HUES6 (cell line): ENCODE measurements at regions not wholly inside any gene's neighbourhood (a gene's known extent, or its start where the extent isn't known, plus 50 kb on each side); places are given as distances from the start of the nearest gene placed in this dataset.
"Not testable (repeated sequence)": the region's sequence is repeated elsewhere in the genome, so short reads cannot be mapped to it uniquely, and the experiment has no call there.

Experiments used
- H3K27ac ChIP-seq: 2 replicates; pipeline ENCODE4 v1.7.0; 2013; ENCODE audit warnings: low read depth, mild to moderate bottlenecking, low read length, inconsistent platforms
- H3K27me3 ChIP-seq: 2 replicates; pipeline ENCODE4 v1.6.1; 2013; ENCODE audit warnings: low read length; ENCODE audit not compliant: control insufficient read depth, insufficient read depth
- H3K36me3 ChIP-seq: 2 replicates; pipeline ENCODE4 v1.6.1; 2013; ENCODE audit warnings: low read length; ENCODE audit not compliant: control insufficient read depth, insufficient read depth
- H3K4me1 ChIP-seq: 2 replicates; pipeline ENCODE4 v1.6.1; 2013; ENCODE audit warnings: low read length; ENCODE audit not compliant: control insufficient read depth, insufficient read depth
- H3K4me3 ChIP-seq: 2 replicates; pipeline ENCODE4 v1.5.1; 2013; ENCODE audit warnings: low read depth, low read length
- H3K9ac ChIP-seq: one replicate; pipeline ENCODE4 v1.6.1; 2013; ENCODE audit warnings: mild to moderate bottlenecking, low read length
- H3K9me3 ChIP-seq: 2 replicates; pipeline ENCODE4 v1.6.1; 2013; ENCODE audit warnings: low read depth, low read length; ENCODE audit not compliant: control insufficient read depth, insufficient read depth

GRCh38 chr9:767061-767561, 74.4 kb upstream of the DMRT1 start:
- H3K27me3 ChIP-seq, H3K4me1 ChIP-seq, H3K9ac ChIP-seq, H3K4me3 ChIP-seq, H3K36me3 ChIP-seq, H3K27ac ChIP-seq: not testable (repeated sequence)
- H3K9me3 ChIP-seq: peaks cover 11% of the 10 kb centered on the region

GRCh38 chr9:776086-776485, 65.4 kb upstream of the DMRT1 start:
- H3K27me3 ChIP-seq: no peaks in the 10 kb centered on the region
- H3K9ac ChIP-seq: no peak overlapping the region
- H3K4me3 ChIP-seq: no peak overlapping the region
- H3K27ac ChIP-seq: no peak overlapping the region
- no peaks in the 10 kb centered on the region for H3K36me3 ChIP-seq
- H3K4me1 ChIP-seq: no peaks in the 10 kb centered on the region
- peaks cover 8% of the 10 kb centered on the region; the same call in 1 of the 2 replicates for H3K9me3 ChIP-seq

- Histone ChIP-seq H3K27ac (no peak overlapping the region), H3K4me3 (no peak overlapping the region), H3K36me3 (no peaks in the 10 kb centered on the region), H3K27me3 (no peaks in the 10 kb centered on the region), H3K9me3 (peaks cover 8% of the 10 kb centered on the region; the same call in 1 of the 2 replicates), H3K4me1 (no peaks in the 10 kb centered on the region), H3K9ac (no peak overlapping the region)
Measured at GRCh38 chr9:777978-778377, 63.5 kb upstream of the DMRT1 start.

GRCh38 chr9:784202-784601, 57.3 kb upstream of the DMRT1 start:
- H3K4me3 ChIP-seq: no peak overlapping the region
- H3K36me3 ChIP-seq: no peaks in the 10 kb centered on the region
- H3K4me1 ChIP-seq: peaks cover 4% of the 10 kb centered on the region; the same call in 1 of the 2 replicates
- H3K27ac ChIP-seq: no peak overlapping the region
- H3K9ac ChIP-seq: no peak overlapping the region
- H3K9me3 ChIP-seq: no peaks in the 10 kb centered on the region
- no peaks in the 10 kb centered on the region for H3K27me3 ChIP-seq

- H3K4me3 ChIP-seq: no peak overlapping the region
- H3K27me3 ChIP-seq: no peaks in the 10 kb centered on the region
- no peaks in the 10 kb centered on the region for H3K36me3 ChIP-seq
- H3K27ac ChIP-seq: no peak overlapping the region
- H3K9ac ChIP-seq: no peak overlapping the region
- no peaks in the 10 kb centered on the region for H3K9me3 ChIP-seq
- H3K4me1 ChIP-seq: peaks cover 4% of the 10 kb centered on the region; the same call in 1 of the 2 replicates
Measured at GRCh38 chr9:784916-785315, 56.6 kb upstream of the DMRT1 start.

- no peaks in the 10 kb centered on the region for H3K9me3 ChIP-seq
- no peaks in the 10 kb centered on the region for H3K27me3 ChIP-seq
- no peak overlapping the region for H3K27ac ChIP-seq
- H3K4me3 ChIP-seq: no peak overlapping the region
- H3K4me1 ChIP-seq: peaks cover 4% of the 10 kb centered on the region; the same call in 1 of the 2 replicates
- no peak overlapping the region for H3K9ac ChIP-seq
- no peaks in the 10 kb centered on the region for H3K36me3 ChIP-seq
Measured at GRCh38 chr9:785997-786396, 55.5 kb upstream of the DMRT1 start.

GRCh38 chr9:786405-786804, 55.1 kb upstream of the DMRT1 start:
- Histone ChIP-seq H3K4me3 (no peak overlapping the region), H3K4me1 (peaks cover 4% of the 10 kb centered on the region; the same call in 1 of the 2 replicates), H3K27me3 (no peaks in the 10 kb centered on the region), H3K9me3 (no peaks in the 10 kb centered on the region), H3K27ac (no peak overlapping the region), H3K9ac (no peak overlapping the region), H3K36me3 (no peaks in the 10 kb centered on the region)

GRCh38 chr9:788777-789176, 52.7 kb upstream of the DMRT1 start:
- no peak overlapping the region for H3K27ac ChIP-seq
- no peaks in the 10 kb centered on the region for H3K4me1 ChIP-seq
- no peak overlapping the region for H3K9ac ChIP-seq
- no peaks in the 10 kb centered on the region for H3K27me3 ChIP-seq
- no peaks in the 10 kb centered on the region for H3K36me3 ChIP-seq
- H3K4me3 ChIP-seq: no peak overlapping the region
- H3K9me3 ChIP-seq: no peaks in the 10 kb centered on the region
